ENCODE measurements at regions not wholly inside any gene's neighbourhood (a gene's known extent, or its start where the extent isn't known, plus 50 kb on each side); places are given as distances from the start of the nearest gene placed in this dataset.

DNA sequence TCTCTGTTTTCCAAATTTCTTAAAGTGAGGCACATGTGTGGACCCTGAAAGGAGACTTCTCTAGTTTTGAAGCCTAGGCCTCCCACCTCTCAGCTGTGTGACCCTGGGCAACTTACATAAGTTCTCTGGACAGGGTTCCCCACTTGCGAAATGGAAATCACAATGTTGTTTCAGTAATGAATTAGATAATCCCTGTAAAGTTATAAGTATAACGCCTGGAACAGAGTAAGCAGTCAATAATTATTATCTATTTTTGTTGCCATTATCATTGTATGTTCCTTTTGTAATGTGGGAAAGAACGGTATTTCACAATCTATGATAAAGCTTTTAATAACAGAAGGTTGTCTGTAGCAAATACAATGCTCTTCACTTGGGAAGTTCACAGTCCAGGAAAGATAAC, 437.3 kb upstream of the ZNF507 start:
- no peak for TF ChIP-seq TAF1 (IDR thresholded peaks at IDR 0.05; ENCODE audit: low read depth, low read length)
- TF ChIP-seq POLR2AphosphoS5 (IDR thresholded peaks at IDR 0.05; ENCODE audit: low read depth, low read length): no peak
- TF ChIP-seq PAX5 (IDR thresholded peaks at IDR 0.05; ENCODE audit: insufficient read depth, low read length, severe bottlenecking): no peak
- FAIRE-seq: no peak

DNA sequence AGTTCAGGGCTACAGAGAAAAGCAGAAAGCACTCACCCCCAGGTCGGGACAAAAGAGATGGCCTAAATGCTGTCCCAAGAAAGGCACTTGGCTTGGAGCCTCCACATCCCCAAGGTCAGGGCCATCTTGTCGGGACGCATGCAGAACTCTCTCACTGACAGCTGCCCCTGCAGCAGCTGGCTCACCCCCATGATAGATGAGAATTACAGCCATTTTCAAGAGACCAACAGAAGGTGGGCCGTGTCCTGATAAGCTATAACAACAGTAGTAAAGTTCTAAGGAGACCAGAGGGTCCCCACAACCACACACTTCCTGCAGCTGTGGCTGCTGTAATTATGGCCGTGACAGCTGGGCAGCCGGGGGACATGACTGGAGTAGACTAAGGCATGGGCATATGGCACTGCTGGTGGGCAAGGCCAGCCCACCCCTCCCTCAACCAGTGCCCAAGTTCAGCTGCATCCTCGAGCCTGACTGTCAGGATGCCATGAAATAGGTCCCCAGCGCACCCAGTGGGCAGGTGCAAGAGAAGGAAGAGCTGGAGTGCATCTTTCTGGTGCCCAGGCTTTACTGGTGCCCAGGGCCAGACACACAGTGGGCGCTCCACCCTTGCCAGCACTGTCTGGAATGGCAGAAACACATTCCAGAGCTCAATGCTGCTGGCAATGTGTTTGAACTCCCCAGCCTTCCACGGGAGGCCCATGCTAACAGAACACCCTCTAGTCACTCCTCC, 436.7 kb upstream of the ZNF507 start:
- TF ChIP-seq POU2F2 (IDR thresholded peaks at IDR 0.05; ENCODE audit: low read depth, low read length) (no peak), POLR2A (IDR thresholded peaks at IDR 0.05; ENCODE audit: low read depth, low read length) (no peak), PAX5 (IDR thresholded peaks at IDR 0.05; ENCODE audit: insufficient read depth, low read length, severe bottlenecking) (no peak), POLR2AphosphoS5 (IDR thresholded peaks at IDR 0.05; ENCODE audit: low read depth, low read length) (no peak)
- DNase-seq (ENCODE audit: insufficient read length, low spot score): no peak
- no peak for FAIRE-seq

More for the DNA sequence above, 437.3 kb upstream of the ZNF507 start:
- DNase-seq (ENCODE audit: insufficient read length, low spot score): no peak

DNA sequence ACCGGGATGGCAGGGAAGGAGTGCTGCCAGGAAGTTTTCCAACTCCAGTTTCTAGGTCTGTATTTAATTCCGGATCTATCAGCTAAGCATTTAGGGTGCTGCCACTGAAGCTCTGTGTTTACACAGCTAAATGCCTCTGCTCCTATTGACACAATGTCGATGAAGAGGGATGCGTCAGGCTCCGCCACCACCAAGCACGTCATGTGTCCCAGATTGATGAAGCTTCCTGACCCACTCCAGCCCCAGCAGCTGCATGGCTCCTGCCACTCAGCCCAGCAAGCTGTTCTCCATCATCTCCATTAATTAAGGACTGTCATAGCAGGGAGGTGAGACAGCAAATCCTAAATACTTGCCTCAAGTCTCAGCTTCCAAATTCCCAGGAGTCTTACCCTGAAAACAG, 435.2 kb upstream of the ZNF507 start:
- no peak for TF ChIP-seq POU2F2 (IDR thresholded peaks at IDR 0.05; ENCODE audit: low read depth, low read length)
- no peak for TF ChIP-seq PAX5 (IDR thresholded peaks at IDR 0.05; ENCODE audit: insufficient read depth, low read length, severe bottlenecking)
- no peak for TF ChIP-seq POLR2A (IDR thresholded peaks at IDR 0.05; ENCODE audit: low read depth, low read length)
- TF ChIP-seq SPI1 (IDR thresholded peaks at IDR 0.05; ENCODE audit: low read depth, low read length): no peak
- no peak for TF ChIP-seq POLR2AphosphoS5 (IDR thresholded peaks at IDR 0.05; ENCODE audit: low read depth, low read length)
- TF ChIP-seq TAF1 (IDR thresholded peaks at IDR 0.05; ENCODE audit: low read depth, low read length): no peak
- FAIRE-seq: no peak
- no peak for DNase-seq (ENCODE audit: insufficient read length, low spot score)

DNA sequence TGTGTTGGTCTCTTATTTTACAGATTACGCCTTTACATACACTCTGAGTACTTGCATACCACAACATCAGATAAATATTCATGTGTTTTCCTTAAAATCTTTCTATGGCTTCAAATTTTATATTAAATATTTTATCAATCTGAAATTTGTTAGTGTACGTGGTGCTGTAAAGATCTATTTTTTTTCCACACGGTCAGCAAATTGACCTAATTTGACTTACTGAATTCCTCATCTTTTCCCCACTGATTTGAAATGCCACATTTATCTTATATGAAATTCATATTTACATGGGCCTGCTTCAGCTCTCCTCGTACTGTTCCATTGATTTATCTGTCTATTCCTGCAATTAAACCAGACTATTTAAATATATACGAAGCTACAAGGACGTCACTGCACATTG, 433.8 kb upstream of the ZNF507 start:
- FAIRE-seq: no peak

DNA sequence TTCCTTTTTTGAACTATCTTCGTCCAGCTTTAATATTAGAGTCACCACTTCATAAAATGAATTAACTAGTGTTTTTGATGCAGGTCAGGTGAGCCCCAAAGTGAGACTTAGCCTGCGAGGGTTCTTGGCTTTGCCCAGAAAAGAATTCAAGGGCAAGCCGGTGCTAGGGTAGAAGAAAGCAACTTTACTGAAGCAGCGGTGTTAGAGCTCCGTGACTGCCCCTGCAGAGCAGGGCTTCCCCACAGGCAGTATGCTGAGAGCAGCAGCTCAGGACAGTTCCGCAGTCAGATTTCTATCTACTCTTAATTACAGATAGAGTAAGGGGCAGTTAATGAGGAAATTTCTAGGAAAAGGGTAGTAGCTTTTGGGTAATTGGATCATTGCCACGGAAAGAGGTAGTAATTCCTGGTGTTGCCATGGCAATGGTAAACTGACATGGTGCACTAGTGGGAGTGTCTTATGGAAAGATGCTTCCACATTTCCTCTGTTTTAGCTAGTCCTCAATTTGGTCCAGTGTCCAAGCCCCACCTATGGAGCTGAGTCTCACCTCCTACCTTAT, 432.2 kb upstream of the ZNF507 start:
- FAIRE-seq (no peak), DNase-seq (ENCODE audit: insufficient read length, low spot score) (no peak)

More for the DNA sequence above, 433.8 kb upstream of the ZNF507 start:
- TF ChIP-seq POLR2A (IDR thresholded peaks at IDR 0.05; ENCODE audit: low read depth, low read length) (no peak), POLR2AphosphoS5 (IDR thresholded peaks at IDR 0.05; ENCODE audit: low read depth, low read length) (no peak), TAF1 (IDR thresholded peaks at IDR 0.05; ENCODE audit: low read depth, low read length) (no peak), PAX5 (IDR thresholded peaks at IDR 0.05; ENCODE audit: insufficient read depth, low read length, severe bottlenecking) (no peak), POU2F2 (IDR thresholded peaks at IDR 0.05; ENCODE audit: low read depth, low read length) (no peak)
- no peak for DNase-seq (ENCODE audit: insufficient read length, low spot score)

DNA sequence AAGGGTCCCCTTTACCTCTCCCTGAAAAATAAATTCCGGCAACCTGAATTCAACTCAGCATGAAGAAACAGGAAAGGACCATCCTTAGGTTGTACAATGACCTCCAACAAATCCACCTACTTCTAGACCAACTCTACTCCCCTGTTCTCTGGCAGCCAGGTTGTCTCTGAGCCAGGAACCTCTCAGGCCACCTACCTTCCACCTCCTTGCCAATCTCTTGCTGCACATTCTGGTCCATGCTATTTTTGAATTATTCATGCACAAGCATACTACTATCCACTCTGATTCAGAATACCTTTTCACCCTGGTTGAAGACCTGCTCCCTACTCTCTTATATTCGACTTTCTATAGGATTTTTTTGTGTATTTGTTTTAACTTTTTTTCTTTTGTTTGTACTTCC, 415.0 kb upstream of the ZNF507 start:
- FAIRE-seq (no peak), DNase-seq (ENCODE audit: insufficient read length, low spot score) (no peak)
- no peak for TF ChIP-seq POLR2AphosphoS5 (IDR thresholded peaks at IDR 0.05; ENCODE audit: low read depth, low read length)
- TF ChIP-seq SPI1 (IDR thresholded peaks at IDR 0.05; ENCODE audit: low read depth, low read length): no peak
- TF ChIP-seq POU2F2 (IDR thresholded peaks at IDR 0.05; ENCODE audit: low read depth, low read length): no peak
- TF ChIP-seq PAX5 (IDR thresholded peaks at IDR 0.05; ENCODE audit: insufficient read depth, low read length, severe bottlenecking): no peak
- TF ChIP-seq POLR2A (IDR thresholded peaks at IDR 0.05; ENCODE audit: low read depth, low read length): no peak

More for the DNA sequence above, 432.2 kb upstream of the ZNF507 start:
- TF ChIP-seq SPI1 (IDR thresholded peaks at IDR 0.05; ENCODE audit: low read depth, low read length) (no peak), PAX5 (IDR thresholded peaks at IDR 0.05; ENCODE audit: insufficient read depth, low read length, severe bottlenecking) (no peak), POLR2A (IDR thresholded peaks at IDR 0.05; ENCODE audit: low read depth, low read length) (no peak), POU2F2 (IDR thresholded peaks at IDR 0.05; ENCODE audit: low read depth, low read length) (no peak), POLR2AphosphoS5 (IDR thresholded peaks at IDR 0.05; ENCODE audit: low read depth, low read length) (no peak), TAF1 (IDR thresholded peaks at IDR 0.05; ENCODE audit: low read depth, low read length) (no peak)

DNA sequence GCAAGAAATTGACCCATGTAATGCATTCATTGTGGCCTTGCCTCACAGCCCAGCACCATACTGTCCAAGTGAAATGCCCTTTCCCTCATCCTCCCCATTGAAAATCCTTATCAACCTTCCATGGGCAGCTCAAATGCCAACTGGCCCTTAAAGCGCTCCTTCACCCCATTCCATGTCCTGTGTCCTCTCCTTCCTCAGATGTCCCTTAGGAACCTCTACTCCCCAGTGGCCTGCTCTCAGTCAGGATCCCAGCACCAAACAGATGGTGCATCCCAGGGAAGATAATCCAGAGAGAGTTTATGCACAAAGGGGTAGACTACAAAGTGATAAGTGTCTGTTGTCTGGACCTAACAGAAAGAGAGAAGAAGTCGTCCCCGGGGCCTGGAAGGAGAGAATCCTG, 407.4 kb upstream of the ZNF507 start:
- no peak for DNase-seq (ENCODE audit: insufficient read length, low spot score)
- no peak for TF ChIP-seq POLR2AphosphoS5 (IDR thresholded peaks at IDR 0.05; ENCODE audit: low read depth, low read length)
- TF ChIP-seq SPI1 (IDR thresholded peaks at IDR 0.05; ENCODE audit: low read depth, low read length): no peak
- no peak for TF ChIP-seq POU2F2 (IDR thresholded peaks at IDR 0.05; ENCODE audit: low read depth, low read length)
- TF ChIP-seq POLR2A (IDR thresholded peaks at IDR 0.05; ENCODE audit: low read depth, low read length): no peak
- TF ChIP-seq PAX5 (IDR thresholded peaks at IDR 0.05; ENCODE audit: insufficient read depth, low read length, severe bottlenecking): no peak
- TF ChIP-seq TAF1 (IDR thresholded peaks at IDR 0.05; ENCODE audit: low read depth, low read length): no peak
- no peak for FAIRE-seq

DNA sequence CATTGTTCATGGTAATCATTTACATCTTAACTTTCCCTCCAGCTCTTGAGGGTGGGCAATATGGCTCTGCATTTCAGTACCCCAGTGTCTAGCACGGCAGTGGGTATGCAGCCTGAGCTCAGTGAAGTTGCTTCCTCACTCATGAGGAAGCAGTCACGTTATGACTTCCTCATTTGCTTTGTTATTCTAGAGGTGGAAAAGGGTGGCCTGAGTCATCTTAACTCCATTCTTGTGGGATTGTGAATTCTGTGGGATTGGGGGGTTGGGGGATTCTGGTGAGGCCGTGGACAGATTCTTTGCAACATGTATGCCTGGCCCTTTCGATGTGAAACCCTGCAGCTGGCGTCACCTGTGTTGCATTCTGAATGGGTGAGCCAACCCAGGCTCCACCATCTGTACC, 406.7 kb upstream of the ZNF507 start:
- no peak for FAIRE-seq
- TF ChIP-seq POLR2AphosphoS5 (IDR thresholded peaks at IDR 0.05; ENCODE audit: low read depth, low read length) (no peak), TAF1 (IDR thresholded peaks at IDR 0.05; ENCODE audit: low read depth, low read length) (no peak), SPI1 (IDR thresholded peaks at IDR 0.05; ENCODE audit: low read depth, low read length) (no peak), POU2F2 (IDR thresholded peaks at IDR 0.05; ENCODE audit: low read depth, low read length) (no peak), POLR2A (IDR thresholded peaks at IDR 0.05; ENCODE audit: low read depth, low read length) (no peak), PAX5 (IDR thresholded peaks at IDR 0.05; ENCODE audit: insufficient read depth, low read length, severe bottlenecking) (no peak)
- no peak for DNase-seq (ENCODE audit: insufficient read length, low spot score)

DNA sequence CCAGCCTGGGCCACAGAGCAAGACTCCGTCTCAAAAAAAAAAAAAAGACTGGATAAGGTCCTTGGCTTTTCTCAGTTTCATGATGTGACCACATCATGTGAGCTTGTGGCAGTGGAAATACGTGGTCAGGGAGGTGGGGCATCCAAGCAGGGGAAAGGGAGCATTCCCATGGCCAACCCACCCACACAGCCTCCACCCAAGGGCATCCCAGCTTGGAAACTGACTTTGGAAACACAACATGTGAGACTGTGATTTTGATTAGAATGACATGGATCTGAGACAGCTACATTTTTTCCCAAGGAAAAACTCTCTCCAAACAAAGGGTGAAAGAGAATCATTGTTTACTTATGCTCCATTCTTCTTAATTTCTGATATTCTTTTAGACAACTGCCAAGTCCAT, 405.0 kb upstream of the ZNF507 start:
- DNase-seq (ENCODE audit: insufficient read length, low spot score): no peak
- FAIRE-seq: no peak
- TF ChIP-seq SPI1 (IDR thresholded peaks at IDR 0.05; ENCODE audit: low read depth, low read length): no peak
- TF ChIP-seq TAF1 (IDR thresholded peaks at IDR 0.05; ENCODE audit: low read depth, low read length): no peak
- no peak for TF ChIP-seq POLR2AphosphoS5 (IDR thresholded peaks at IDR 0.05; ENCODE audit: low read depth, low read length)

DNA sequence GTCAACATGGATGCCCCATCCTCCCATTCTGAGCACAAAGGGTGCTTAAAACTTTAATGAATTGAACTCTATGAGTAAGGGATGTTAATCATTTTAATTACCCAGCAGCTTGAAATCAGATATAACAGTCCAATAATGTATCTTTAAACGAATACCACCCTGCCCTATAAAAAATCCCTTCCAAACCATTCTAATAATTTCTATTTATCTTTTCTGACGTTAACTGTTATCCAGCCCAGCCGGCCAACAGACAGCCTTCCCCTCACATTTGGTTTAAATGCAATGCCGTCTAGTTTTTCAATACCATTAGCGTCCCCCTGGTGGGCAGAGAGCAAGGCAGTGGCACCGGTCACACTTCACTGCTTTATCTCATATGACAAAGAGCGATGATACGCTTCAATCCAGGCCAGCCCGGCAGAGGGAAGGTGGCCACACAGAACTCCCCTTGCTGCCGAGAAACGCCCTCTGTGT, 402.2 kb upstream of the ZNF507 start:
- FAIRE-seq (no peak), DNase-seq (ENCODE audit: insufficient read length, low spot score) (no peak)
- TF ChIP-seq PAX5 (IDR thresholded peaks at IDR 0.05; ENCODE audit: insufficient read depth, low read length, severe bottlenecking): no peak
- no peak for TF ChIP-seq POU2F2 (IDR thresholded peaks at IDR 0.05; ENCODE audit: low read depth, low read length)
- no peak for TF ChIP-seq POLR2A (IDR thresholded peaks at IDR 0.05; ENCODE audit: low read depth, low read length)
- no peak for TF ChIP-seq SPI1 (IDR thresholded peaks at IDR 0.05; ENCODE audit: low read depth, low read length)
- TF ChIP-seq POLR2AphosphoS5 (IDR thresholded peaks at IDR 0.05; ENCODE audit: low read depth, low read length): no peak
- TF ChIP-seq TAF1 (IDR thresholded peaks at IDR 0.05; ENCODE audit: low read depth, low read length): no peak
